Esophagus squamous epithelium (tissue), 5 donors: ENCODE measurements at regions not wholly inside any gene's neighbourhood (a gene's known extent, or its start where the extent isn't known, plus 50 kb on each side); places are given as distances from the start of the nearest gene placed in this dataset.

Experiments
- DNase-seq: peaks from one replicate; lab custom pipeline; 2025; lab: John Stamatoyannopoulos, UW
- H3K27ac ChIP-seq, 4 donors: fragments of 200-600 bp; sonication (generic); one replicate each; pipeline ENCODE4 v1.5.1; 2016 to 2019; ENCODE audit warnings: mild to moderate bottlenecking in 1 of 4
- H3K27me3 ChIP-seq, 4 donors: fragments of 200-600 bp; sonication (generic); 1 replicate in 3 of 4; 2 replicates in 1 of 4; pipeline versions ENCODE4 v1.5.1 to v1.6.0; 2017 to 2021; ENCODE audit warnings: antibody characterized with exemption in 1 of 4
- H3K36me3 ChIP-seq, 3 donors: fragments of 200-600 bp; sonication (generic); one replicate each; pipeline ENCODE4 v1.5.1; 2016 to 2019
- H3K4me1 ChIP-seq, 3 donors: fragments of 200-600 bp; sonication (generic); one replicate each; pipeline ENCODE4 v1.5.1; 2017 to 2019
- H3K4me3 ChIP-seq, 4 donors: fragments of 200-600 bp; sonication (generic); 1 replicate in 3 of 4; 2 replicates in 1 of 4; pipeline ENCODE4 v1.5.1; 2016 to 2019; ENCODE audit warnings: mild to moderate bottlenecking in 2 of 4, moderate library complexity in 1 of 4
- H3K9me3 ChIP-seq, 3 donors: fragments of 200-600 bp; sonication (generic); one replicate each; pipeline ENCODE4 v1.5.1; 2016 to 2019
- CTCF ChIP-seq, 6 experiments: fragments of 450-650 bp in 4 of 6; fragments of 200-600 bp in 2 of 6; sonication (generic) in 2 of 6; IDR thresholded peaks; one replicate each; pipeline ENCODE4 v1.5.1; 2016 to 2019; ENCODE audit warnings: antibody characterized with exemption in 6 of 6, mild to moderate bottlenecking in 4 of 6, moderate library complexity in 4 of 6
- POLR2A ChIP-seq, 4 donors: fragments of 450-650 bp; IDR thresholded peaks; one replicate each; pipeline ENCODE4 v1.6.1; 2017; ENCODE audit warnings: antibody characterized with exemption in 4 of 4, mild to moderate bottlenecking in 4 of 4, moderate library complexity in 3 of 4
- WGBS, 2 donors: methylation state at CpG; one replicate each; pipeline ENCODE4 v1.1.5; 2018; 5-methylcytosine and 5-hydroxymethylcytosine counted together
- intact Hi-C: fragments of 100-400 bp; cut with DNase I; formaldehyde crosslinking; loops from one replicate; pipeline ENCODE4 v1.15.0; 2022
- donor health status: DM: yes; HTN: yes; CAD: no.

- WGBS, 2 donors, result 33 to 63% methylated on average over 1 of the region's 1 CpG
- H3K27ac ChIP-seq, result no peak overlapping the region
- no peak overlapping the region for H3K4me3 ChIP-seq
- H3K4me1 ChIP-seq, result no peaks in the 10 kb centered on the region
- H3K27me3 ChIP-seq, result no peaks in the 10 kb centered on the region
- H3K9me3 ChIP-seq, result no peaks in the 10 kb centered on the region
- intact Hi-C loops, result no loop called here
- TF ChIP-seq CTCF (IDR thresholded peaks at IDR 0.05), result no peak
- TF ChIP-seq POLR2A (IDR thresholded peaks at IDR 0.05), result no peak
- no peak for DNase-seq
- H3K36me3 ChIP-seq, result no peaks in the 10 kb centered on the region
Measured at GRCh38 chr4:159677521-159677920, 574.6 kb downstream of the RAPGEF2 start.

GRCh38 chr4:159682996-159683395 is 580.1 kb downstream of the RAPGEF2 start:
- no peaks in the 10 kb centered on the region for H3K4me1 ChIP-seq
- no peaks in the 10 kb centered on the region for H3K9me3 ChIP-seq
- no peaks in the 10 kb centered on the region for H3K36me3 ChIP-seq
- no peak for DNase-seq
- 70 to 77% methylated on average over 4 of the region's 4 CpGs for WGBS, 2 donors
- H3K27ac ChIP-seq, result no peak overlapping the region
- no peak overlapping the region for H3K4me3 ChIP-seq
- no peaks in the 10 kb centered on the region for H3K27me3 ChIP-seq
- TF ChIP-seq POLR2A (IDR thresholded peaks at IDR 0.05), result no peak
- TF ChIP-seq CTCF (IDR thresholded peaks at IDR 0.05), result no peak
- intact Hi-C loops, result no loop called here

GRCh38 chr4:159684061-159684460 is 581.2 kb downstream of the RAPGEF2 start:
- H3K4me1 ChIP-seq, result no peaks in the 10 kb centered on the region
- no peak for DNase-seq
- H3K4me3 ChIP-seq, result no peak overlapping the region
- H3K27me3 ChIP-seq, result no peaks in the 10 kb centered on the region
- WGBS, 2 donors, result 59 to 71% methylated on average over 1 of the region's 1 CpG
- intact Hi-C loops, result no loop called here
- no peaks in the 10 kb centered on the region for H3K9me3 ChIP-seq
- no peak for TF ChIP-seq POLR2A (IDR thresholded peaks at IDR 0.05)
- no peak for TF ChIP-seq CTCF (IDR thresholded peaks at IDR 0.05)
- H3K36me3 ChIP-seq, result no peaks in the 10 kb centered on the region
- H3K27ac ChIP-seq, result no peak overlapping the region

GRCh38 chr4:159685340-159686092 is 582.6 kb downstream of the RAPGEF2 start:
- H3K4me3 ChIP-seq, result no peak overlapping the region
- 6 to 16% methylated on average over 3 of the region's 3 CpGs for WGBS, 2 donors
- no peaks in the 10 kb centered on the region for H3K36me3 ChIP-seq
- TF ChIP-seq POLR2A (IDR thresholded peaks at IDR 0.05) (no peak), CTCF (IDR thresholded peaks at IDR 0.05) (no peak)
- intact Hi-C loops, result no loop called here
- no peaks in the 10 kb centered on the region for H3K4me1 ChIP-seq
- no peak for DNase-seq
- no peaks in the 10 kb centered on the region for H3K9me3 ChIP-seq
- H3K27me3 ChIP-seq, result no peaks in the 10 kb centered on the region
- no peak overlapping the region for H3K27ac ChIP-seq

GRCh38 chr4:159689526-159689925 is 586.6 kb downstream of the RAPGEF2 start:
- intact Hi-C loops, result no loop called here
- Histone ChIP-seq H3K9me3 (peaks cover 0 to 14% (median 0%) of the 10 kb centered on the region in 3 donors), H3K36me3 (no peaks in the 10 kb centered on the region), H3K4me3 (no peak overlapping the region), H3K27ac (no peak overlapping the region), H3K27me3 (no peaks in the 10 kb centered on the region), H3K4me1 (no peaks in the 10 kb centered on the region)
- TF ChIP-seq POLR2A (IDR thresholded peaks at IDR 0.05) (no peak), CTCF (IDR thresholded peaks at IDR 0.05) (no peak)
- DNase-seq, result no peak
